ENCODE measurements at regions not wholly inside any gene's neighbourhood (a gene's known extent, or its start where the extent isn't known, plus 50 kb on each side); places are given as distances from the start of the nearest gene placed in this dataset.

DNA sequence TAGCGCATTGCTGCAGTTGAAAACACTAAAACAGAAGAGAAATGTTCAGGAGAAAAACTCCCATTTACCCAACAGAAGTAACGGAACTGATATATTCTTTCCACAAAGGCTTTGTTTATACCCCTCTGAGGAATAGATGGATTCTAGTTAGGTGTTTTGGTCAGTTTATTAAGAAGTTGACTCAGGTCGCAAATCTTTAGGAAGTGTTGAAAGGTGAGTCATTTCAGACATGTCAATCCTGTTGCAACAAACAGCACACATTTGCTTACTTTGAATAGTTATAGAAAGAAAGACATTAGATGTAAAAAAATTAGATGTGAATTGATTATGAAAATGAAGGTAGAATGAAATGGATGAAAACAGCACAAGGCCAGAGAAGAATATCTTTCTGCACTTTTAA lies 941.0 kb downstream of the KCNJ2 start:
- intact Hi-C loops (cut with DNase I; ENCODE audit: low total_unique reads), result no loop called here
- Histone ChIP-seq H3K4me1 (no peaks in the 10 kb centered on the region), H3K27me3 (no peaks in the 10 kb centered on the region), H3K4me3 (no peak overlapping the region), H3K36me3 (no peaks in the 10 kb centered on the region), H3K9me3 (no peaks in the 10 kb centered on the region), H3K27ac (no peak overlapping the region)
- TF ChIP-seq POLR2A (IDR thresholded peaks at IDR 0.05), result no peak
- TF ChIP-seq, protein P1, sequence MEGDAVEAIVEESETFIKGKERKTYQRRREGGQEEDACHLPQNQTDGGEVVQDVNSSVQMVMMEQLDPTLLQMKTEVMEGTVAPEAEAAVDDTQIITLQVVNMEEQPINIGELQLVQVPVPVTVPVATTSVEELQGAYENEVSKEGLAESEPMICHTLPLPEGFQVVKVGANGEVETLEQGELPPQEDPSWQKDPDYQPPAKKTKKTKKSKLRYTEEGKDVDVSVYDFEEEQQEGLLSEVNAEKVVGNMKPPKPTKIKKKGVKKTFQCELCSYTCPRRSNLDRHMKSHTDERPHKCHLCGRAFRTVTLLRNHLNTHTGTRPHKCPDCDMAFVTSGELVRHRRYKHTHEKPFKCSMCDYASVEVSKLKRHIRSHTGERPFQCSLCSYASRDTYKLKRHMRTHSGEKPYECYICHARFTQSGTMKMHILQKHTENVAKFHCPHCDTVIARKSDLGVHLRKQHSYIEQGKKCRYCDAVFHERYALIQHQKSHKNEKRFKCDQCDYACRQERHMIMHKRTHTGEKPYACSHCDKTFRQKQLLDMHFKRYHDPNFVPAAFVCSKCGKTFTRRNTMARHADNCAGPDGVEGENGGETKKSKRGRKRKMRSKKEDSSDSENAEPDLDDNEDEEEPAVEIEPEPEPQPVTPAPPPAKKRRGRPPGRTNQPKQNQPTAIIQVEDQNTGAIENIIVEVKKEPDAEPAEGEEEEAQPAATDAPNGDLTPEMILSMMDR (IDR thresholded peaks at IDR 0.05), result no peak
- DNase-seq, result no peak

DNA sequence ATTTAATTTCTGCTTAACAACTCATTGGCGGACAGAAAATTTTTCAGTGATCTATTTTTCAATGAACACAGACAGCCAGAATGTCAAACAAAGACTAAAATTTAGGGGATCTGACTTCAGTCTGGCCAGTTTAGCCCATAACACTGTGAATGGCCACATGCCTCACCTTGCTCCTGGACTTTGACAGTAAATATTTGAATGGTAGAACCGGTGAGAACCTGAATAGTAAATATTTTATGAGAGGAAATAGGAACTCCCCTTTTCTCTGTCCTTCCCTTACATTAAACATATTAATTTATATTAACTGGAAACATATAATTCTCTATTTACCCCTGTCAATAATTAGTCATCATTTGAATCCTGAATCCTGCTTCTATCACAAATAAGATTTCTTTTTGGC lies 942.1 kb downstream of the KCNJ2 start:
- DNase-seq, result no peak
- Histone ChIP-seq H3K9me3 (no peaks in the 10 kb centered on the region), H3K27me3 (no peaks in the 10 kb centered on the region), H3K27ac (no peak overlapping the region), H3K36me3 (no peaks in the 10 kb centered on the region), H3K4me1 (no peaks in the 10 kb centered on the region), H3K4me3 (no peak overlapping the region)
- intact Hi-C loops (cut with DNase I; ENCODE audit: low total_unique reads), result no loop called here
- TF ChIP-seq, protein P1 (IDR thresholded peaks at IDR 0.05), result no peak
- TF ChIP-seq POLR2A (IDR thresholded peaks at IDR 0.05), result no peak

DNA sequence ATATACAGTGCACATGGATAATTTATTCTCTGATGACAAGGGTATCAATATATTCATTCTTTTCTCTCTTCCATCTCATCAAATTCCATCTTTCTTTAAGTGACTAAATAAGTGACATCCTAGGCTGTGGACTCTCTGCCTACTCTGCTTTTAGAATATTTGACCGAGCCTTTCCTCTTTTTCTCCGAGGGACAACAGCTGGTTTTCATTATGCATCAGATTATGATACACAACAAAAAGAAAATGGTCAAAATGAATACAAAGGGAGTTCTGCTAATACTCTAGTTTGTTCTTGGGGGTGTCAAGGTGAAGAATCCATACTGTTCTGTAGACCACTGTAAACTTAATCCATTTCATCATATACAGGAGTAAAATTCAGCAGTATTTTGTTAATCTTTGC lies 942.6 kb downstream of the KCNJ2 start:
- no peaks in the 10 kb centered on the region for H3K36me3 ChIP-seq
- DNase-seq, result no peak
- no peaks in the 10 kb centered on the region for H3K4me1 ChIP-seq
- H3K27me3 ChIP-seq, result no peaks in the 10 kb centered on the region
- TF ChIP-seq POLR2A (IDR thresholded peaks at IDR 0.05), result no peak
- TF ChIP-seq, protein P1 (IDR thresholded peaks at IDR 0.05), result no peak
- no peak overlapping the region for H3K4me3 ChIP-seq
- H3K27ac ChIP-seq, result no peak overlapping the region
- intact Hi-C loops (cut with DNase I; ENCODE audit: low total_unique reads), result no loop called here
- no peaks in the 10 kb centered on the region for H3K9me3 ChIP-seq

DNA sequence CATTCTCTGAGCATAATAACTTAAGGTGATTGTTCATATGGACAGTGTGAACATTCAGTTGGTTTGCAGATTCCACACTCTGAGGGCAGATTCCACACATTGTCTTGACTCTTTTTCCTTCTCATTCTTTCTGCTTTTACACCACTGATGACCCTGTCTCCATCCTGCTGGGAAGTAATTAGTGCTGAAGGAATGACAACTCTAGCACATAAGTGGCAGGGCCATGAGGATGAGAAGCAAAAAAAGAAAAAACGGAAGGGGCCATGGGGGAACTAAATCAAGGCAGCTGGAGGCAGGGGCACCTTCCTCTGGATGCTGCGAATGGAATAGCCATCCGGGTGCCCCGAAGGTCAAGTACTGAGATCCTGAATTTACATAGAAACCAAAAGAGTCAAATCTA lies 944.0 kb downstream of the KCNJ2 start:
- H3K36me3 ChIP-seq, result no peaks in the 10 kb centered on the region
- DNase-seq, result no peak
- H3K9me3 ChIP-seq, result no peaks in the 10 kb centered on the region
- intact Hi-C loops (cut with DNase I; ENCODE audit: low total_unique reads), result no loop called here
- TF ChIP-seq POLR2A (IDR thresholded peaks at IDR 0.05), result no peak
- TF ChIP-seq, protein P1 (IDR thresholded peaks at IDR 0.05), result no peak
- no peak overlapping the region for H3K4me3 ChIP-seq
- no peaks in the 10 kb centered on the region for H3K27me3 ChIP-seq
- H3K27ac ChIP-seq, result no peak overlapping the region
- H3K4me1 ChIP-seq, result no peaks in the 10 kb centered on the region

DNA sequence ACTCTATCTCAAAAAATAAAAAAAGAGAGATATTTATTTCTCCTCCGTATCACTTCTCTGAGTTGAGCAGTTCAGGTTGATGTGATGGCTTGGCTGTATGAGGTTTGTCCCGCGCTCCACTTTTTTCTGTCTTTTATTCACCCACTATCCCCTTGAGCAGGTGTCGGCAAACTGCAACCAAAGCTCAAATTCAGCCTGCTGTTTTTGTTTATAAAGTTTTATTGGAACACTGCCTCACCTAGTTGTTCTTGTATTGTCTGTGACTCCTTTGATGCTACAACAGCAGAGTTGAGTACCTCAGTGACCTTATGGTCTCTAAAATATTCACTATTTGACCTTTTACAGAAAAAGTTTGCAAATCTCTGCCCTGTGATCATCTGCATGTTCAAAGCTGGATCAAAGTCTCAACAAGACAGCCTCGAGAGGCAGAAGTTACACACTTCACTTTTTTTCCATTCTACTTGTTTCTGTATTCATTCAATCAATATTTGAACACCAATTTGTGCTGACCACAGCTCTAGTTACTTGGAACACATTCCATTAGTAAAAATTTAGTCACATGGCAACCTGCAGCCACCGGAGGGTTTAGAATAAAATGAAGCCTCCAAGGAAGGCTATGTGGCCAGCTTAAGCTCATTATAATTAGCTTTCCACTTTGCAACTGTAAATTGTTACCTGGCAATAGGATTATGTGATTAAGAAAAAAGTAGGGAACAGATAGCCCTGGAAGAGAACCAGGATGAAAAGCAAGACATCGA lies 945.8 kb downstream of the KCNJ2 start:
- intact Hi-C loops (cut with DNase I; ENCODE audit: low total_unique reads), result no loop called here
- no peaks in the 10 kb centered on the region for H3K36me3 ChIP-seq
- TF ChIP-seq, protein P1 (IDR thresholded peaks at IDR 0.05), result no peak
- no peak for TF ChIP-seq POLR2A (IDR thresholded peaks at IDR 0.05)

More for the DNA sequence above, 945.8 kb downstream of the KCNJ2 start:
- DNase-seq, result no peak
- Histone ChIP-seq H3K9me3 (no peaks in the 10 kb centered on the region), H3K4me3 (no peak overlapping the region), H3K4me1 (no peaks in the 10 kb centered on the region), H3K27me3 (no peaks in the 10 kb centered on the region), H3K27ac (no peak overlapping the region)

All from uterus (tissue), 3 donors.